CD4-positive, alpha-beta memory T cell (primary cell): ENCODE measurements at regions not wholly inside any gene's neighbourhood (a gene's known extent, or its start where the extent isn't known, plus 50 kb on each side); places are given as distances from the start of the nearest gene placed in this dataset.

ENCODE experiments used
- CTCF ChIA-PET: fragments of 350-600 bp; sonication (Branson Sonifier 250); formaldehyde crosslinking; loops from one replicate; lab custom pipeline; 2021; ENCODE audit warnings: inconsistent platforms; ENCODE audit not compliant: partially characterized antibody; lab: Charles Lee
- POLR2A ChIA-PET: fragments of 350-600 bp; sonication (Branson Sonifier 250); formaldehyde crosslinking; loops from one replicate; lab custom pipeline; 2021; ENCODE audit not compliant: partially characterized antibody; lab: Charles Lee
- DNase-seq, 5 donors: peaks; one replicate each; pipeline versions ENCODE4 v3.0.0 to v3.0.0-alpha.2; 2020 to 2022; ENCODE audit warnings: mixed read lengths in 1 of 5
- H3K27ac ChIP-seq: one replicate; pipeline ENCODE4 v1.7.0; 2013; ENCODE audit warnings: low read depth, low read length
- H3K27me3 ChIP-seq: 2 replicates; pipeline ENCODE4 v1.7.0; 2013; ENCODE audit warnings: mild to moderate bottlenecking, low read length, moderate library complexity; ENCODE audit not compliant: insufficient read depth
- H3K36me3 ChIP-seq: 2 replicates; pipeline ENCODE4 v1.7.0; 2013; ENCODE audit warnings: mild to moderate bottlenecking, low read length, moderate library complexity; ENCODE audit not compliant: insufficient read depth
- H3K4me1 ChIP-seq: 2 replicates; pipeline ENCODE4 v1.7.0; 2013; ENCODE audit warnings: mild to moderate bottlenecking, low read length, moderate library complexity; ENCODE audit not compliant: insufficient read depth
- H3K4me3 ChIP-seq, 2 donors: one replicate each; pipeline ENCODE4 v1.7.0; 2013; ENCODE audit warnings: low read length in 2 of 2, mild to moderate bottlenecking in 1 of 2
- H3K9me3 ChIP-seq, 2 donors: one replicate each; pipeline ENCODE4 v1.7.0; 2013; ENCODE audit warnings: low read length in 2 of 2, control low read depth in 1 of 2; ENCODE audit not compliant: control insufficient read depth in 1 of 2
- H3K27ac Mint-ChIP-seq, 7 donors: one replicate each; pipeline ENCODE4 v1.8.0; 2020 to 2021; ENCODE audit warnings: mixed read lengths in 7 of 7, mild to moderate bottlenecking in 6 of 7, inconsistent platforms in 3 of 7, moderate library complexity in 3 of 7
- H3K27me3 Mint-ChIP-seq, 2 donors: one replicate each; pipeline ENCODE4 v1.8.0; 2020 to 2021; ENCODE audit warnings: mixed read lengths in 2 of 2
- H3K36me3 Mint-ChIP-seq, 2 donors: one replicate each; pipeline ENCODE4 v1.8.0; 2020 to 2021; ENCODE audit warnings: mixed read lengths in 2 of 2, inconsistent platforms in 1 of 2, mild to moderate bottlenecking in 1 of 2
- H3K4me1 Mint-ChIP-seq, 4 donors: one replicate each; pipeline ENCODE4 v1.8.0; 2020 to 2021; ENCODE audit warnings: mixed read lengths in 4 of 4, mild to moderate bottlenecking in 1 of 4
- H3K4me3 Mint-ChIP-seq, 8 donors: one replicate each; pipeline ENCODE4 v1.8.0; 2020 to 2021; ENCODE audit warnings: mixed read lengths in 8 of 8, mild to moderate bottlenecking in 7 of 8, moderate library complexity in 6 of 8, inconsistent platforms in 3 of 8
- H3K9me3 Mint-ChIP-seq, 8 donors: one replicate each; pipeline ENCODE4 v1.8.0; 2020 to 2021; ENCODE audit warnings: mixed read lengths in 8 of 8, mild to moderate bottlenecking in 5 of 8, inconsistent platforms in 3 of 8, moderate library complexity in 1 of 8
- intact Hi-C: fragments of 100-400 bp; cut with micrococcal nuclease; formaldehyde crosslinking; loops from one replicate; pipeline ENCODE4 v1.15.1; 2023

GRCh38 chr13:105638426-105638825 lies 897.0 kb downstream of the EFNB2 start:
- no peak for DNase-seq
- ChIA-PET CTCF (no interaction called here), POLR2A (no interaction called here)
- H3K27ac Mint-ChIP-seq = no peak overlapping the region
- no peak overlapping the region for H3K4me3 Mint-ChIP-seq
- H3K9me3 ChIP-seq = no peaks in the 10 kb centered on the region
- H3K27me3 ChIP-seq = no peaks in the 10 kb centered on the region
- H3K36me3 Mint-ChIP-seq = no peaks in the 10 kb centered on the region
- H3K9me3 Mint-ChIP-seq = peaks cover 0 to 3% (median 0%) of the 10 kb centered on the region in 8 donors
- no peaks in the 10 kb centered on the region for H3K36me3 ChIP-seq
- H3K27ac ChIP-seq = no peak overlapping the region
- no peak overlapping the region for H3K4me3 ChIP-seq
- H3K4me1 ChIP-seq = no peaks in the 10 kb centered on the region
- no peaks in the 10 kb centered on the region for H3K27me3 Mint-ChIP-seq
- no peaks in the 10 kb centered on the region for H3K4me1 Mint-ChIP-seq
- intact Hi-C loops = no loop called here

DNA sequence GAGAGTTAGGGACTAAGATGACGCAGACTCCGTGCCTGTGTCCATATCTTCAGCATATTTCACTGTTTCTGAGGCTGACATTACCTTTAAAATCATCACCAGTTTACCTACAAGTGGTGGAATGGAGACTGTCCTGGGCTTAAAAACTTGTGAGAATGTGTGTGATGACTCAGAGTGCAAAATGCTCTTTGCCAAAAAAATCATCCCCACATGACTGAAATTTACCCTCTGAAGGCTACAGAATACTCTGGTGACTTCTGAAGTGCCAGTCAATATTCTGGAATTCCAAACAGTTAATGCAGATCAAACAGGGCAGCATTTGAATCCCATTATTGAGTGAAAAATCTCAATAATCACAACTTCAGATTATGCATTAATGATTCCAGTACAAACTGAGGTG lies 901.4 kb downstream of the EFNB2 start:
- no peak for DNase-seq
- Mint-ChIP-seq H3K27me3 (no peaks in the 10 kb centered on the region), H3K27ac (no peak overlapping the region), H3K9me3 (peaks cover 0 to 6% (median 0%) of the 10 kb centered on the region in 8 donors), H3K4me1 (no peaks in the 10 kb centered on the region), H3K36me3 (no peaks in the 10 kb centered on the region), H3K4me3 (no peak overlapping the region)
- no peak overlapping the region for H3K27ac ChIP-seq
- H3K9me3 ChIP-seq = no peaks in the 10 kb centered on the region
- no peak overlapping the region for H3K4me3 ChIP-seq
- no peaks in the 10 kb centered on the region for H3K4me1 ChIP-seq
- intact Hi-C loops = no loop called here
- ChIA-PET POLR2A (no interaction called here), CTCF (no interaction called here)
- no peaks in the 10 kb centered on the region for H3K27me3 ChIP-seq
- no peaks in the 10 kb centered on the region for H3K36me3 ChIP-seq

GRCh38 chr13:105630431-105630830 lies 905.0 kb downstream of the EFNB2 start:
- H3K4me3 Mint-ChIP-seq = no peak overlapping the region
- no peaks in the 10 kb centered on the region for H3K36me3 Mint-ChIP-seq
- H3K4me1 Mint-ChIP-seq = no peaks in the 10 kb centered on the region
- Histone ChIP-seq H3K4me1 (no peaks in the 10 kb centered on the region), H3K4me3 (no peak overlapping the region), H3K9me3 (no peaks in the 10 kb centered on the region), H3K27ac (no peak overlapping the region), H3K36me3 (no peaks in the 10 kb centered on the region), H3K27me3 (no peaks in the 10 kb centered on the region)
- ChIA-PET POLR2A (no interaction called here), CTCF (no interaction called here)
- DNase-seq = no peak
- no peak overlapping the region for H3K27ac Mint-ChIP-seq
- H3K27me3 Mint-ChIP-seq = no peaks in the 10 kb centered on the region
- intact Hi-C loops = no loop called here
- peaks cover 0 to 6% (median 2%) of the 10 kb centered on the region in 8 donors for H3K9me3 Mint-ChIP-seq

DNA sequence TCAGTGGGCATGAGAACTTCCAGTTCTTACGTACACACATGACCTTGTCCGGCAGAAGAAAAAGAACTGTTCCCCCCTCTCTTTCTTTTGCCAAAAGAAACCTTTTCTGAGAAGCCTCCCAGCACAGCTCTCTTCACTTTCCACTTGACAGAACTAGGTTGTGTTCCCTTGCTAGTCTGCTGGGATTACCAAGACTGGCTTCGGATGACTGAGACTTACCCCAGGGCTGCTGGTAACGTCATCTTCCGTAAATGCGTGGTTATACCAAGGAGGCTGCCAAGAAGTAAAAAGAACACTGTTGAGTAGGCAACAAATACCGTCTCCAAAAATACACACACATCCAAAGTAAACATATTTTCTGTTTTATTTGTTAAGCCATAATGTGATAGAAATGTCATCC lies 908.2 kb downstream of the EFNB2 start:
- H3K36me3 Mint-ChIP-seq = no peaks in the 10 kb centered on the region
- no peaks in the 10 kb centered on the region for H3K27me3 ChIP-seq
- H3K9me3 ChIP-seq = no peaks in the 10 kb centered on the region
- H3K4me3 Mint-ChIP-seq = no peak overlapping the region
- H3K27ac ChIP-seq = no peak overlapping the region
- ChIA-PET CTCF (no interaction called here), POLR2A (no interaction called here)
- H3K4me3 ChIP-seq = no peak overlapping the region
- peaks cover 0 to 9% (median 2%) of the 10 kb centered on the region in 8 donors for H3K9me3 Mint-ChIP-seq
- no peaks in the 10 kb centered on the region for H3K36me3 ChIP-seq
- no peaks in the 10 kb centered on the region for H3K4me1 Mint-ChIP-seq
- intact Hi-C loops = no loop called here
- H3K27me3 Mint-ChIP-seq = no peaks in the 10 kb centered on the region
- H3K27ac Mint-ChIP-seq = no peak overlapping the region
- DNase-seq = no peak
- H3K4me1 ChIP-seq = no peaks in the 10 kb centered on the region

GRCh38 chr13:105625691-105626090 lies 909.8 kb downstream of the EFNB2 start:
- Mint-ChIP-seq H3K27me3 (no peaks in the 10 kb centered on the region), H3K36me3 (no peaks in the 10 kb centered on the region), H3K4me3 (no peak overlapping the region), H3K9me3 (peaks cover 0 to 8% (median 2%) of the 10 kb centered on the region in 8 donors), H3K27ac (no peak overlapping the region), H3K4me1 (no peaks in the 10 kb centered on the region)
- no peak for DNase-seq
- POLR2A ChIA-PET = no interaction called here
- no peaks in the 10 kb centered on the region for H3K27me3 ChIP-seq
- no peaks in the 10 kb centered on the region for H3K9me3 ChIP-seq
- H3K4me3 ChIP-seq = no peak overlapping the region
- CTCF ChIA-PET = no interaction called here
- no peak overlapping the region for H3K27ac ChIP-seq
- H3K4me1 ChIP-seq = no peaks in the 10 kb centered on the region
- intact Hi-C loops = no loop called here
- H3K36me3 ChIP-seq = no peaks in the 10 kb centered on the region

DNA sequence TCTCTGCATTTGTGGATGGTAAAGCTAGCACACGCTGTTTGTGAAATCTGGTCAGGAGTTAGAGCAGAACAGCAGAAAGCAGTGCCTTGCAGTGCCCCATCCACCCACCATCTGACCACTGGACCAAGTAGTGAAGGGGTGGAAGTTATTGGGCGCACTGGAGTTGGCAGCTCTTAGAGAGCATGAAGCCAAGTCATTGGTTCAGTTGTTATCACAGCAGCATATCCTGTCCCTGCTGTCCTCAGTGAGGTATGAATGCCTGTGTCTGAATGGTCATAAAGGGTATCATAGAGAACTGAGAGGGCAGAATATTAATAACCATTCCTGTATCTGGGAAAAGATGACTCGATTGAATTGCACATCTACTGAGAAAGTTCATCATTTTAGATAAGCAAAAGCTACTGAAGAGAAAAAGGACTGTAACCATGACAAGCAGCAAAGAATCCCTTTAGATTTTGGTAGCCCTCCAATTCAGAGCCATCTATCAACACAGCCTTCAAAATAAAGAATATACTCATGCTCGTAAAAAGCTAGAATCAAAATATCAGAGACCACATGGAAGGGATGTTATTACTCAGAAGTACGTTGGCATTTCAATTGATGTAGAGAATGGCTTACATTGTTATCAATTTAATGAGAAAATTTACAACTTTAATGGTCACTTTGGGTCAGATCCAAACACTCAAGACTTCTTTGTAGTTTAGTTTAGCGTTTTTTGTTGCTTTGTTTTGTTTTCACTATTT lies 919.0 kb downstream of the EFNB2 start:
- ChIA-PET POLR2A (no interaction called here), CTCF (no interaction called here)
- Mint-ChIP-seq H3K9me3 (peaks cover 0 to 2% (median 0%) of the 10 kb centered on the region in 8 donors), H3K27ac (no peak overlapping the region), H3K4me3 (no peak overlapping the region), H3K27me3 (no peaks in the 10 kb centered on the region), H3K4me1 (no peaks in the 10 kb centered on the region), H3K36me3 (no peaks in the 10 kb centered on the region)
- no peak for DNase-seq
- Histone ChIP-seq H3K9me3 (no peaks in the 10 kb centered on the region), H3K27ac (no peak overlapping the region), H3K4me3 (no peak overlapping the region), H3K36me3 (no peaks in the 10 kb centered on the region), H3K27me3 (no peaks in the 10 kb centered on the region), H3K4me1 (no peaks in the 10 kb centered on the region)
- intact Hi-C loops = no loop called here

- Mint-ChIP-seq H3K4me3 (no peak overlapping the region), H3K27ac (no peak overlapping the region), H3K9me3 (no peaks in the 10 kb centered on the region), H3K4me1 (no peaks in the 10 kb centered on the region), H3K36me3 (no peaks in the 10 kb centered on the region), H3K27me3 (peaks cover 0 to 1% of the 10 kb centered on the region in 2 donors)
- CTCF ChIA-PET = no interaction called here
- Histone ChIP-seq H3K27me3 (no peaks in the 10 kb centered on the region), H3K4me3 (no peak overlapping the region), H3K4me1 (no peaks in the 10 kb centered on the region), H3K9me3 (no peaks in the 10 kb centered on the region), H3K36me3 (no peaks in the 10 kb centered on the region), H3K27ac (no peak overlapping the region)
- intact Hi-C loops = no loop called here
- no peak for DNase-seq
- POLR2A ChIA-PET = no interaction called here
These were observed 922.9 kb downstream of the EFNB2 start for GRCh38 chr13:105612541-105612940.
